ENCODE measurements at regions not wholly inside any gene's neighbourhood (a gene's known extent, or its start where the extent isn't known, plus 50 kb on each side); places are given as distances from the start of the nearest gene placed in this dataset.

GRCh38 chr20:11232896-11233295 lies 559.1 kb upstream of the JAG1 start:
- 28% methylated on average over 3 of the region's 8 CpGs for WGBS (ENCODE audit: insufficient coverage)
- H3K9me3 ChIP-seq (ENCODE audit: control insufficient read depth, insufficient read depth, low read length): no peaks in the 10 kb centered on the region
- H3K36me3 ChIP-seq (ENCODE audit: control insufficient read depth, insufficient read depth, low read length): no peaks in the 10 kb centered on the region
- no peaks in the 10 kb centered on the region for H3K27me3 ChIP-seq (ENCODE audit: control insufficient read depth, insufficient read depth, low read length)
- H3K27ac ChIP-seq (ENCODE audit: low read depth, low read length): peak overlapping the region; percentile 3
- no peak overlapping the region for H3K4me3 ChIP-seq (ENCODE audit: low read depth, low read length)
- no peak for DNase-seq (ENCODE audit: low read depth in 4 of 6, low spot score in 6 of 6)
- peaks cover 9% of the 10 kb centered on the region for H3K4me1 ChIP-seq (ENCODE audit: control insufficient read depth, insufficient read depth, low read length)

- H3K4me3 ChIP-seq (ENCODE audit: low read depth, low read length): no peak overlapping the region
- H3K9me3 ChIP-seq (ENCODE audit: control insufficient read depth, insufficient read depth, low read length): no peaks in the 10 kb centered on the region
- no peaks in the 10 kb centered on the region for H3K36me3 ChIP-seq (ENCODE audit: control insufficient read depth, insufficient read depth, low read length)
- DNase-seq (ENCODE audit: low read depth in 4 of 6, low spot score in 6 of 6): no peak
- H3K4me1 ChIP-seq (ENCODE audit: control insufficient read depth, insufficient read depth, low read length): peaks cover 9% of the 10 kb centered on the region
- no peaks in the 10 kb centered on the region for H3K27me3 ChIP-seq (ENCODE audit: control insufficient read depth, insufficient read depth, low read length)
- 75% methylated on average over 1 of the region's 1 CpG for WGBS (ENCODE audit: insufficient coverage)
- H3K27ac ChIP-seq (ENCODE audit: low read depth, low read length): peak overlapping the region; percentile 6
Observed at GRCh38 chr20:11234181-11234580, 560.4 kb upstream of the JAG1 start.

- 83% methylated on average over 1 of the region's 1 CpG for WGBS (ENCODE audit: insufficient coverage)
- no peak overlapping the region for H3K4me3 ChIP-seq (ENCODE audit: low read depth, low read length)
- peaks cover 9% of the 10 kb centered on the region for H3K4me1 ChIP-seq (ENCODE audit: control insufficient read depth, insufficient read depth, low read length)
- H3K36me3 ChIP-seq (ENCODE audit: control insufficient read depth, insufficient read depth, low read length): no peaks in the 10 kb centered on the region
- no peaks in the 10 kb centered on the region for H3K27me3 ChIP-seq (ENCODE audit: control insufficient read depth, insufficient read depth, low read length)
- DNase-seq (ENCODE audit: low read depth in 4 of 6, low spot score in 6 of 6): no peak
- no peaks in the 10 kb centered on the region for H3K9me3 ChIP-seq (ENCODE audit: control insufficient read depth, insufficient read depth, low read length)
- H3K27ac ChIP-seq (ENCODE audit: low read depth, low read length): peak overlapping the region; percentile 6
Observed at GRCh38 chr20:11234608-11235007, 560.8 kb upstream of the JAG1 start.

- 100% methylated on average over 1 of the region's 3 CpGs for WGBS (ENCODE audit: insufficient coverage)
- Histone ChIP-seq H3K9me3 (ENCODE audit: control insufficient read depth, insufficient read depth, low read length) (no peaks in the 10 kb centered on the region), H3K27ac (ENCODE audit: low read depth, low read length) (peak overlapping the region; percentile 6)
Observed at GRCh38 chr20:11235058-11235457, 561.3 kb upstream of the JAG1 start.

GRCh38 chr20:11242320-11242719 lies 568.5 kb upstream of the JAG1 start:
- no peaks in the 10 kb centered on the region for H3K36me3 ChIP-seq (ENCODE audit: control insufficient read depth, insufficient read depth, low read length)
- H3K27me3 ChIP-seq (ENCODE audit: control insufficient read depth, insufficient read depth, low read length): peaks cover 7% of the 10 kb centered on the region
- no peak for DNase-seq (ENCODE audit: low read depth in 4 of 6, low spot score in 6 of 6)
- 95% methylated on average over 2 of the region's 2 CpGs for WGBS (ENCODE audit: insufficient coverage)
- H3K27ac ChIP-seq (ENCODE audit: low read depth, low read length): no peak overlapping the region
- no peak overlapping the region for H3K4me3 ChIP-seq (ENCODE audit: low read depth, low read length)
- H3K4me1 ChIP-seq (ENCODE audit: control insufficient read depth, insufficient read depth, low read length): no peaks in the 10 kb centered on the region
- no peaks in the 10 kb centered on the region for H3K9me3 ChIP-seq (ENCODE audit: control insufficient read depth, insufficient read depth, low read length)

More at GRCh38 chr20:11235058-11235457, 561.3 kb upstream of the JAG1 start:
- Histone ChIP-seq H3K4me1 (ENCODE audit: control insufficient read depth, insufficient read depth, low read length) (peaks cover 9% of the 10 kb centered on the region), H3K27me3 (ENCODE audit: control insufficient read depth, insufficient read depth, low read length) (no peaks in the 10 kb centered on the region), H3K36me3 (ENCODE audit: control insufficient read depth, insufficient read depth, low read length) (no peaks in the 10 kb centered on the region), H3K4me3 (ENCODE audit: low read depth, low read length) (no peak overlapping the region)
- DNase-seq (ENCODE audit: low read depth in 4 of 6, low spot score in 6 of 6): no peak

- peaks cover 4% of the 10 kb centered on the region for H3K4me1 ChIP-seq (ENCODE audit: control insufficient read depth, insufficient read depth, low read length)
- H3K4me3 ChIP-seq (ENCODE audit: low read depth, low read length): no peak overlapping the region
- DNase-seq (ENCODE audit: low read depth in 4 of 6, low spot score in 6 of 6): no peak
- no peaks in the 10 kb centered on the region for H3K36me3 ChIP-seq (ENCODE audit: control insufficient read depth, insufficient read depth, low read length)
- H3K27ac ChIP-seq (ENCODE audit: low read depth, low read length): no peak overlapping the region
- peaks cover 9% of the 10 kb centered on the region for H3K27me3 ChIP-seq (ENCODE audit: control insufficient read depth, insufficient read depth, low read length)
- no peaks in the 10 kb centered on the region for H3K9me3 ChIP-seq (ENCODE audit: control insufficient read depth, insufficient read depth, low read length)
Observed at GRCh38 chr20:11245431-11245830, 571.6 kb upstream of the JAG1 start.

GRCh38 chr20:11246251-11246775 lies 572.5 kb upstream of the JAG1 start:
- no peaks in the 10 kb centered on the region for H3K9me3 ChIP-seq (ENCODE audit: control insufficient read depth, insufficient read depth, low read length)
- peaks cover 9% of the 10 kb centered on the region for H3K27me3 ChIP-seq (ENCODE audit: control insufficient read depth, insufficient read depth, low read length)
- H3K27ac ChIP-seq (ENCODE audit: low read depth, low read length): no peak overlapping the region
- no peak for DNase-seq (ENCODE audit: low read depth in 4 of 6, low spot score in 6 of 6)
- H3K36me3 ChIP-seq (ENCODE audit: control insufficient read depth, insufficient read depth, low read length): no peaks in the 10 kb centered on the region
- H3K4me3 ChIP-seq (ENCODE audit: low read depth, low read length): no peak overlapping the region
- 100% methylated on average over 1 of the region's 5 CpGs for WGBS (ENCODE audit: insufficient coverage)
- peaks cover 4% of the 10 kb centered on the region for H3K4me1 ChIP-seq (ENCODE audit: control insufficient read depth, insufficient read depth, low read length)

- WGBS (ENCODE audit: insufficient coverage): 52% methylated on average over 5 of the region's 11 CpGs
Observed at GRCh38 chr20:11247046-11248010, 573.5 kb upstream of the JAG1 start.

GRCh38 chr20:11248011-11248409 lies 574.2 kb upstream of the JAG1 start:
- peaks cover 4% of the 10 kb centered on the region for H3K4me1 ChIP-seq (ENCODE audit: control insufficient read depth, insufficient read depth, low read length)
- no peaks in the 10 kb centered on the region for H3K9me3 ChIP-seq (ENCODE audit: control insufficient read depth, insufficient read depth, low read length)
- WGBS (ENCODE audit: insufficient coverage): 6% methylated on average over 2 of the region's 3 CpGs
- no peak overlapping the region for H3K4me3 ChIP-seq (ENCODE audit: low read depth, low read length)
- peak in 1 of 6 donors; percentile 42 for DNase-seq (ENCODE audit: low read depth in 4 of 6, low spot score in 6 of 6)
- H3K27ac ChIP-seq (ENCODE audit: low read depth, low read length): no peak overlapping the region
- no peaks in the 10 kb centered on the region for H3K36me3 ChIP-seq (ENCODE audit: control insufficient read depth, insufficient read depth, low read length)
- peaks cover 9% of the 10 kb centered on the region for H3K27me3 ChIP-seq (ENCODE audit: control insufficient read depth, insufficient read depth, low read length)

More at GRCh38 chr20:11247046-11248010, 573.5 kb upstream of the JAG1 start:
- Histone ChIP-seq H3K36me3 (ENCODE audit: control insufficient read depth, insufficient read depth, low read length) (no peaks in the 10 kb centered on the region), H3K4me1 (ENCODE audit: control insufficient read depth, insufficient read depth, low read length) (peaks cover 4% of the 10 kb centered on the region), H3K27me3 (ENCODE audit: control insufficient read depth, insufficient read depth, low read length) (peaks cover 9% of the 10 kb centered on the region), H3K4me3 (ENCODE audit: low read depth, low read length) (no peak overlapping the region), H3K9me3 (ENCODE audit: control insufficient read depth, insufficient read depth, low read length) (no peaks in the 10 kb centered on the region), H3K27ac (ENCODE audit: low read depth, low read length) (no peak overlapping the region)
- DNase-seq (ENCODE audit: low read depth in 4 of 6, low spot score in 6 of 6): peak in 2 of 6 donors; percentile 49 to 76

Measured in spinal cord (tissue), 9 donors.